ENCODE measurements at regions not wholly inside any gene's neighbourhood (a gene's known extent, or its start where the extent isn't known, plus 50 kb on each side); places are given as distances from the start of the nearest gene placed in this dataset.

DNA sequence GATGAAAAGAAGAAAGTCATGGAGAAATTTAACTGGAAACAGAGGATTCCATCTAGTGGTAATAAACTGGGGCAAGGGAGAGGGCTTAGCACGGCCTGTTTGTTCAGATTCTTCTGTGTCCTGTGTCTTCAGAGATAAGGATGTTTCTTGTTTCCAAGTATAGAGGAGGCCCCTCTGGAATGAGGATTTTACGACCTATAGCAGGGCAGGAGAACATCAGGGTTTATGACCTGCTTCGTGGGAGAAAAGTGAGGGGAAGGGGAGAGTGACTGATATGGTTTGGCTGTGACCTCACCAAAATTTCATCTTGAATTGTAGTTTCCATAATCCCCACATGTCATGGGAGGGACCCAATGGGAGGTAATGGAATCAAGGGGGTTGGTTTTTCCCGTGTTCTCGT, 93.0 kb upstream of the LDB2 start:
- TF ChIP-seq, protein P1, sequence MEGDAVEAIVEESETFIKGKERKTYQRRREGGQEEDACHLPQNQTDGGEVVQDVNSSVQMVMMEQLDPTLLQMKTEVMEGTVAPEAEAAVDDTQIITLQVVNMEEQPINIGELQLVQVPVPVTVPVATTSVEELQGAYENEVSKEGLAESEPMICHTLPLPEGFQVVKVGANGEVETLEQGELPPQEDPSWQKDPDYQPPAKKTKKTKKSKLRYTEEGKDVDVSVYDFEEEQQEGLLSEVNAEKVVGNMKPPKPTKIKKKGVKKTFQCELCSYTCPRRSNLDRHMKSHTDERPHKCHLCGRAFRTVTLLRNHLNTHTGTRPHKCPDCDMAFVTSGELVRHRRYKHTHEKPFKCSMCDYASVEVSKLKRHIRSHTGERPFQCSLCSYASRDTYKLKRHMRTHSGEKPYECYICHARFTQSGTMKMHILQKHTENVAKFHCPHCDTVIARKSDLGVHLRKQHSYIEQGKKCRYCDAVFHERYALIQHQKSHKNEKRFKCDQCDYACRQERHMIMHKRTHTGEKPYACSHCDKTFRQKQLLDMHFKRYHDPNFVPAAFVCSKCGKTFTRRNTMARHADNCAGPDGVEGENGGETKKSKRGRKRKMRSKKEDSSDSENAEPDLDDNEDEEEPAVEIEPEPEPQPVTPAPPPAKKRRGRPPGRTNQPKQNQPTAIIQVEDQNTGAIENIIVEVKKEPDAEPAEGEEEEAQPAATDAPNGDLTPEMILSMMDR (optimal IDR thresholded peaks at IDR 0.05 in 1 of 3, IDR thresholded peaks at IDR 0.05 in 1 of 3, conservative IDR thresholded peaks at IDR 0.05 in 1 of 3; ENCODE audit: extremely low read depth in 1 of 3, insufficient read depth in 2 of 3, low read length in 3 of 3) = no peak
- TF ChIP-seq EZH2 (IDR thresholded peaks at IDR 0.05; ENCODE audit: low read length) = no peak

All from keratinocyte (primary cell).